K562 (cell line): ENCODE measurements at regions not wholly inside any gene's neighbourhood (a gene's known extent, or its start where the extent isn't known, plus 50 kb on each side); places are given as distances from the start of the nearest gene placed in this dataset.

Source experiments
- DIDO1 ChIP-seq: fragments of 450-650 bp; IDR thresholded peaks from 2 replicates; pipeline ENCODE4 v1.6.1; 2016; ENCODE audit warnings: low read depth, missing biosample characterization, missing genetic modification characterization
- ETV1 ChIP-seq: fragments of 450-650 bp; conservative IDR thresholded peaks from 2 replicates; pipeline ENCODE4 v1.6.1; 2016; ENCODE audit warnings: missing genetic modification characterization, control low read depth, low read depth, missing compliant biosample characterization
- FOXA3 ChIP-seq, 2 experiments: fragments of 450-650 bp in 1 of 2; sonication (generic) in 1 of 2; formaldehyde crosslinking; IDR thresholded peaks in 1 of 2; conservative IDR thresholded peaks in 1 of 2; 2 replicates each; pipeline versions ENCODE4 v1.4.0 to v1.8.0; 2020 to 2022; ENCODE audit warnings: mild to moderate bottlenecking in 2 of 2, missing genetic modification reagents in 1 of 2
- FOXJ3 ChIP-seq: sonication (generic); formaldehyde crosslinking; IDR thresholded peaks from 2 replicates; pipeline ENCODE4 v1.4.0; 2020; ENCODE audit warnings: mild to moderate bottlenecking, missing genetic modification reagents
- GTF2A2 ChIP-seq: IDR thresholded peaks from 2 replicates; pipeline ENCODE4 v1.6.1; 2016; ENCODE audit warnings: mild to moderate bottlenecking, missing genetic modification characterization, missing compliant biosample characterization
- KLF10 ChIP-seq: fragments of 250-450 bp; sonication (Bioruptor Pico); IDR thresholded peaks from 2 replicates; pipeline ENCODE4 v1.6.1; 2021; ENCODE audit warnings: matching md5 sums
- L3MBTL2 ChIP-seq: fragments of 450-650 bp; IDR thresholded peaks from 2 replicates; pipeline ENCODE4 v1.6.1; 2016; ENCODE audit warnings: mild to moderate bottlenecking, moderate library complexity
- NCOR1 ChIP-seq: fragments of 450-650 bp; IDR thresholded peaks from 2 replicates; pipeline ENCODE4 v1.6.1; 2016; ENCODE audit warnings: mild to moderate bottlenecking, moderate library complexity
- NFYB ChIP-seq: IDR thresholded peaks from 2 replicates; pipeline ENCODE4 v1.6.1; 2011; ENCODE audit warnings: mild to moderate bottlenecking, moderate library complexity; ENCODE audit not compliant: insufficient read length; ENCODE audit errors: extremely low read depth
- NR2C2 ChIP-seq, 2 experiments: fragments of 200-800 bp in 1 of 2; sonication (Bioruptor generic) in 1 of 2; sonication (generic) in 1 of 2; formaldehyde crosslinking in 1 of 2; IDR thresholded peaks; 2 replicates each; pipeline versions ENCODE4 v1.6.1 to v1.8.0; 2016 to 2022; ENCODE audit warnings: mild to moderate bottlenecking in 1 of 2, missing compliant biosample characterization in 1 of 2, missing genetic modification characterization in 1 of 2, missing genetic modification reagents in 1 of 2
- NUFIP1 ChIP-seq: fragments of 450-650 bp; IDR thresholded peaks from 2 replicates; pipeline ENCODE4 v1.6.1; 2018; ENCODE audit not compliant: partially characterized antibody
- POLR2H ChIP-seq: IDR thresholded peaks from 2 replicates; pipeline ENCODE4 v1.6.1; 2016; ENCODE audit warnings: missing genetic modification characterization, low read depth, mild to moderate bottlenecking, control low read depth, missing compliant biosample characterization, moderate library complexity
- SMAD4 ChIP-seq: fragments of 250-450 bp; sonication (Bioruptor Pico); conservative IDR thresholded peaks from 2 replicates; pipeline ENCODE4 v1.8.0; 2021; ENCODE audit warnings: inconsistent platforms, mild to moderate bottlenecking, moderate library complexity
- SMARCB1 ChIP-seq: IDR thresholded peaks from 2 replicates; pipeline ENCODE4 v1.6.1; 2011; ENCODE audit warnings: improper control_type of control experiment, low read depth; ENCODE audit not compliant: insufficient read length
- SRF ChIP-seq, 2 experiments: fragments of 250-450, 450-650 bp in 1 of 2; sonication (Bioruptor Pico) in 1 of 2; sonication (generic) in 1 of 2; formaldehyde crosslinking; IDR thresholded peaks; 2 replicates each; pipeline versions ENCODE4 v1.5.0 to v1.5.1; 2020 to 2022; ENCODE audit warnings: mild to moderate bottlenecking in 1 of 2, missing genetic modification reagents in 1 of 2
- STAT5B ChIP-seq: fragments of 250-450 bp; sonication (Bioruptor Pico); IDR thresholded peaks from 2 replicates; pipeline ENCODE4 v1.8.0; 2021; ENCODE audit warnings: mild to moderate bottlenecking, inconsistent platforms
- TEAD4 ChIP-seq, 2 experiments: sonication (generic) in 1 of 2; formaldehyde crosslinking in 1 of 2; IDR thresholded peaks; 2 replicates each; pipeline versions ENCODE4 v1.6.1 to v1.8.0; 2012 to 2022; ENCODE audit warnings: borderline replicate concordance in 1 of 2, inconsistent platforms in 1 of 2, low read length in 1 of 2, mild to moderate bottlenecking in 1 of 2, missing genetic modification reagents in 1 of 2
- ZNF174 ChIP-seq: fragments of 250-450 bp; sonication (Bioruptor Pico); IDR thresholded peaks from 2 replicates; pipeline ENCODE4 v1.4.0; 2020; ENCODE audit warnings: mild to moderate bottlenecking
- ZNF3 ChIP-seq: fragments of 250-450 bp; sonication (Bioruptor Pico); IDR thresholded peaks from 2 replicates; pipeline ENCODE4 v1.5.0; 2021; ENCODE audit warnings: mild to moderate bottlenecking, moderate library complexity
- ZNF639 ChIP-seq, 2 experiments: fragments of 200-800 bp in 1 of 2; sonication (Bioruptor generic) in 1 of 2; sonication (generic) in 1 of 2; formaldehyde crosslinking in 1 of 2; IDR thresholded peaks in 1 of 2; conservative IDR thresholded peaks in 1 of 2; 2 replicates each; pipeline versions ENCODE4 v1.5.0 to v1.6.1; 2016 to 2020; ENCODE audit warnings: missing compliant biosample characterization in 1 of 2, missing genetic modification characterization in 1 of 2, missing genetic modification reagents in 1 of 2
- TF ChIP-seq, protein P1 (sequence below): IDR thresholded peaks from 2 replicates; pipeline ENCODE4 v1.6.1; 2011; ENCODE audit warnings: borderline replicate concordance, low read depth, mild to moderate bottlenecking, moderate library complexity, low read length; ENCODE audit not compliant: insufficient read depth, poor library complexity, severe bottlenecking
- TF ChIP-seq, protein P2 (sequence below): fragments of 450-650 bp; IDR thresholded peaks from 2 replicates; pipeline ENCODE4 v1.6.1; 2018; ENCODE audit warnings: mild to moderate bottlenecking, low read depth; ENCODE audit not compliant: partially characterized antibody

DNA sequence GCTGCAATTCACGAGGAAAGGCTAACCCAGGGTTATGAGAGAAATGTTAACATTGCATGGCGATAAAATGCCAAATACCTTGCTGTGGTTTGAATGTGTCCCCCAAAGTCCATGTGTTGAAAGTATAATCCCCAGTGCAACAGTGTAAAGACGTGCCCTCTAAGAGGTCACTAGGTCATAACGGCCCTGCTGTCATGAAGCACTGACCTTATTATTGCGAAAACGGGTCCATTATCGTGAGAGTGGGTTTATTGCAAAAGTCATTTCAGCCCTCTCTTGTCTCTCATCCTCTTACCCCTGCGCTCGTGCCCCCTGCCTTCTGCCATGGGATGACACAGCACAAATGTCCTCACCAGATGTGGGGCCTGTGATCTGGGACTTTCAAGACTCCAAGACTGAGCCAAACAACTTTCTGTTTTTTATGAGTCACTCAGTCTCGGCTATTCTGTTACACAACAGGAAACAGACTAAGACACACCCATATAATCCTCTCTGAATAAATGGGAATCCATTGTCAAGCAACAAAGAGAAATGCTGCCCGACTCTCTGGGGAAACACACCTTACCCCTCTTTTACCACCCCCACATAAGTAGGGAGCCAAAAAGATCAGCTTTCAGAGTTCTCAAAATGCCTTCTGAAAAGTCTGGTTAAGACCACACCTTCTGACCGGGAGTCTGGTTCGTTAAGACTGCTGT, 73.1 kb upstream of the UCN3 start (continued):
- TF ChIP-seq, protein P1, sequence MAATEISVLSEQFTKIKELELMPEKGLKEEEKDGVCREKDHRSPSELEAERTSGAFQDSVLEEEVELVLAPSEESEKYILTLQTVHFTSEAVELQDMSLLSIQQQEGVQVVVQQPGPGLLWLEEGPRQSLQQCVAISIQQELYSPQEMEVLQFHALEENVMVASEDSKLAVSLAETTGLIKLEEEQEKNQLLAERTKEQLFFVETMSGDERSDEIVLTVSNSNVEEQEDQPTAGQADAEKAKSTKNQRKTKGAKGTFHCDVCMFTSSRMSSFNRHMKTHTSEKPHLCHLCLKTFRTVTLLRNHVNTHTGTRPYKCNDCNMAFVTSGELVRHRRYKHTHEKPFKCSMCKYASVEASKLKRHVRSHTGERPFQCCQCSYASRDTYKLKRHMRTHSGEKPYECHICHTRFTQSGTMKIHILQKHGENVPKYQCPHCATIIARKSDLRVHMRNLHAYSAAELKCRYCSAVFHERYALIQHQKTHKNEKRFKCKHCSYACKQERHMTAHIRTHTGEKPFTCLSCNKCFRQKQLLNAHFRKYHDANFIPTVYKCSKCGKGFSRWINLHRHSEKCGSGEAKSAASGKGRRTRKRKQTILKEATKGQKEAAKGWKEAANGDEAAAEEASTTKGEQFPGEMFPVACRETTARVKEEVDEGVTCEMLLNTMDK = no peak
- TF ChIP-seq POLR2H (tag) = peak; percentile 56; the same call in 1 of the 2 replicates
- TF ChIP-seq FOXJ3 (CRISPR knock-in tag) = no peak
- TF ChIP-seq, protein P2, sequence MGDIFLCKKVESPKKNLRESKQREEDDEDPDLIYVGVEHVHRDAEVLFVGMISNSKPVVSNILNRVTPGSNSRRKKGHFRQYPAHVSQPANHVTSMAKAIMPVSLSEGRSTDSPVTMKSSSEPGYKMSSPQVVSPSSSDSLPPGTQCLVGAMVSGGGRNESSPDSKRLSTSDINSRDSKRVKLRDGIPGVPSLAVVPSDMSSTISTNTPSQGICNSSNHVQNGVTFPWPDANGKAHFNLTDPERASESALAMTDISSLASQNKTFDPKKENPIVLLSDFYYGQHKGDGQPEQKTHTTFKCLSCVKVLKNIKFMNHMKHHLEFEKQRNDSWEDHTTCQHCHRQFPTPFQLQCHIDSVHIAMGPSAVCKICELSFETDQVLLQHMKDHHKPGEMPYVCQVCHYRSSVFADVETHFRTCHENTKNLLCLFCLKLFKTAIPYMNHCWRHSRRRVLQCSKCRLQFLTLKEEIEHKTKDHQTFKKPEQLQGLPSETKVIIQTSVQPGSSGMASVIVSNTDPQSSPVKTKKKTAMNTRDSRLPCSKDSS = no peak
- no peak for TF ChIP-seq NR2C2 (CRISPR knock-in tag; IDR thresholded peaks at IDR 0.05)
- TF ChIP-seq NR2C2 (tag; IDR thresholded peaks at IDR 0.05) = peak; percentile 84
- TF ChIP-seq SMAD4 = peak; percentile 82
- TF ChIP-seq SRF (CRISPR knock-in tag; IDR thresholded peaks at IDR 0.05) = no peak
- no peak for TF ChIP-seq KLF10
- TF ChIP-seq SMARCB1 = no peak
- TF ChIP-seq ZNF3 (CRISPR knock-in tag) = 0 out of 2 replicates have a peak, but pooled peaks have one; percentile 57
- peak; percentile 18; the same call in 1 of the 2 replicates for TF ChIP-seq DIDO1
- peak; percentile 60 for TF ChIP-seq ETV1 (tag)
- TF ChIP-seq NUFIP1 = no peak
- peak; percentile 75; the same call in 1 of the 2 replicates for TF ChIP-seq GTF2A2 (tag)
- peak; percentile 15; the same call in 1 of the 2 replicates for TF ChIP-seq L3MBTL2
- no peak for TF ChIP-seq STAT5B
- peak; percentile 51; the same call in 1 of the 2 replicates for TF ChIP-seq NCOR1
- peak in 1 of 2 experiments; percentile 72; a peak in 2 of 4 replicates for TF ChIP-seq ZNF639 (CRISPR knock-in tag; conservative IDR thresholded peaks at IDR 0.05 in 1 of 2, IDR thresholded peaks at IDR 0.05 in 1 of 2)
- no peak for TF ChIP-seq NFYB
- no peak for TF ChIP-seq FOXA3 (CRISPR knock-in tag; conservative IDR thresholded peaks at IDR 0.05 in 1 of 2, IDR thresholded peaks at IDR 0.05 in 1 of 2)
- no peak for TF ChIP-seq TEAD4 (IDR thresholded peaks at IDR 0.05; ENCODE audit: low read length)
- TF ChIP-seq TEAD4 (CRISPR knock-in tag; IDR thresholded peaks at IDR 0.05; ENCODE audit: borderline replicate concordance) = no peak
- no peak for TF ChIP-seq ZNF174
